ENCODE measurements at regions not wholly inside any gene's neighbourhood (a gene's known extent, or its start where the extent isn't known, plus 50 kb on each side); places are given as distances from the start of the nearest gene placed in this dataset.
"Not testable (repeated sequence)": the region's sequence is repeated elsewhere in the genome, so short reads cannot be mapped to it uniquely, and the experiment has no call there.

GRCh38 chr13:111627596-111627995, 307.2 kb downstream of the TEX29 start:
- no peak for DNase-seq

- no peak for DNase-seq
Observed at GRCh38 chr13:111629016-111629415, 308.6 kb downstream of the TEX29 start.

GRCh38 chr13:111629457-111629856, 309.0 kb downstream of the TEX29 start:
- DNase-seq: no peak

GRCh38 chr13:111629926-111630325, 309.5 kb downstream of the TEX29 start:
- DNase-seq: no peak

GRCh38 chr13:111630406-111630805, 310.0 kb downstream of the TEX29 start:
- no peak for DNase-seq

GRCh38 chr13:111631271-111631670, 310.8 kb downstream of the TEX29 start:
- DNase-seq: not testable (repeated sequence)

GRCh38 chr13:111632906-111633305, 312.5 kb downstream of the TEX29 start:
- DNase-seq: no peak

GRCh38 chr13:111633401-111633800, 313.0 kb downstream of the TEX29 start:
- DNase-seq: no peak

- no peak for DNase-seq
Observed at GRCh38 chr13:111634410-111634809, 314.0 kb downstream of the TEX29 start.

GRCh38 chr13:111636271-111636670, 315.8 kb downstream of the TEX29 start:
- no peak for DNase-seq

GRCh38 chr13:111636804-111637203, 316.4 kb downstream of the TEX29 start:
- no peak for DNase-seq

GRCh38 chr13:111637365-111637764, 316.9 kb downstream of the TEX29 start:
- DNase-seq: no peak

- no peak for DNase-seq
Observed at GRCh38 chr13:111638233-111638632, 317.8 kb downstream of the TEX29 start.

- no peak for DNase-seq
Observed at GRCh38 chr13:111639196-111639705, 318.8 kb downstream of the TEX29 start.

- no peak for DNase-seq
Observed at GRCh38 chr13:111640006-111640405, 319.6 kb downstream of the TEX29 start.

GRCh38 chr13:111640476-111640875, 320.0 kb downstream of the TEX29 start:
- no peak for DNase-seq

GRCh38 chr13:111642156-111642767, 321.8 kb downstream of the TEX29 start:
- DNase-seq: no peak

- no peak for DNase-seq
Observed at GRCh38 chr13:111644750-111645149, 324.3 kb downstream of the TEX29 start.

- no peak for DNase-seq
Observed at GRCh38 chr13:111645198-111645597, 324.8 kb downstream of the TEX29 start.

- DNase-seq: no peak
Observed at GRCh38 chr13:111645598-111646455, 325.4 kb downstream of the TEX29 start.

- no peak for DNase-seq
Observed at GRCh38 chr13:111646456-111646855, 326.0 kb downstream of the TEX29 start.

- no peak for DNase-seq
Observed at GRCh38 chr13:111648885-111649284, 328.4 kb downstream of the TEX29 start.

GRCh38 chr13:111650626-111651025, 330.2 kb downstream of the TEX29 start:
- DNase-seq: no peak

- no peak for DNase-seq
Observed at GRCh38 chr13:111652676-111653075, 332.2 kb downstream of the TEX29 start.

All from fibroblast of skin of right quadriceps (primary cell).